NCI-H146 (cell line): ENCODE measurements at regions not wholly inside any gene's neighbourhood (a gene's known extent, or its start where the extent isn't known, plus 50 kb on each side); places are given as distances from the start of the nearest gene placed in this dataset.
"Not testable (repeated sequence)": the region's sequence is repeated elsewhere in the genome, so short reads cannot be mapped to it uniquely, and the experiment has no call there.

Experiments
- DNase-seq: peaks from one replicate; lab custom pipeline; 2025; lab: John Stamatoyannopoulos, UW

DNA sequence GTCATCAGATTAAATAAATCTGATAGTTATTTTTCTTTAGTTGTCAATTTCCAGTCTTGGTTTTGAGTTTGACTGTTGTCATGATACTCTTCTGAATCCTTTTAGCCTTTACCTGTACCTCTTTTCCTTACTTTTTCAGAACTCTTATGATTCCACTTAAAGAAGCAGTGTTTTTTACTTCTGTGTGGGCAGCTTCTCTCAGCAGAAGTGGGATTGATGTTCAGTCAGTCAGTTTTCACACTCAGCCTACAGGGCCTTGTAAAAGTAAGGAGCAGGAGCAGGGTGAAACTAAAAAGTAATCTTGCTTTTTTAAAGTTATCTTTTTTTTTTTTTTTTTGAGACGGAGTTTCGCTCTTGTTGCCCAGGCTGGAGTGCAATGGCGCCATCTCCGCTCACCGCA lies 75.1 kb downstream of the HAUS1 start:
- no peak for DNase-seq

- DNase-seq = no peak
These were observed 78.6 kb downstream of the HAUS1 start for GRCh38 chr18:46182633-46183358.

DNA sequence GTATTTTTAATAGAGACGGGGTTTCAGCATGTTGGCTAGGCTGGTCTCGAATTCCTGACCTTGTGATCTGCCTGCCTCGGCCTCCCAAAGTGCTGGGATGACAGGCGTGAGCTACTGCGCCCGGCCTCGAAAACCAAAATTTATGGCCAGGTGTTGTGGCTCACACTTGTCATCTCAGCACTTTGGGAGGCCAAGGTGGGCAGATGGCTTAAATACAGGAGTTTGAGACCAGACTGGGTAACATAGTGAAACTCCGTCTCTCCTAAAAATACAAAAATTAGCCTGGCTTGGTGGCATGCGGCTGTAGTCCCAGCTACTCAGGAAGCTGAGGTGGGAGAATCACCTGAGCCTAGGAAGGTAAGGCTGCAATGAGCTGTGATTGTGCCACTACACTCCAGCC lies 80.1 kb downstream of the HAUS1 start:
- not testable (repeated sequence) for DNase-seq

- no peak for DNase-seq
These were observed 80.5 kb downstream of the HAUS1 start for GRCh38 chr18:46184727-46185126.

GRCh38 chr18:46190667-46191066 lies 86.5 kb downstream of the HAUS1 start:
- no peak for DNase-seq

- no peak for DNase-seq
These were observed 92.5 kb downstream of the HAUS1 start for GRCh38 chr18:46196627-46197243.

DNA sequence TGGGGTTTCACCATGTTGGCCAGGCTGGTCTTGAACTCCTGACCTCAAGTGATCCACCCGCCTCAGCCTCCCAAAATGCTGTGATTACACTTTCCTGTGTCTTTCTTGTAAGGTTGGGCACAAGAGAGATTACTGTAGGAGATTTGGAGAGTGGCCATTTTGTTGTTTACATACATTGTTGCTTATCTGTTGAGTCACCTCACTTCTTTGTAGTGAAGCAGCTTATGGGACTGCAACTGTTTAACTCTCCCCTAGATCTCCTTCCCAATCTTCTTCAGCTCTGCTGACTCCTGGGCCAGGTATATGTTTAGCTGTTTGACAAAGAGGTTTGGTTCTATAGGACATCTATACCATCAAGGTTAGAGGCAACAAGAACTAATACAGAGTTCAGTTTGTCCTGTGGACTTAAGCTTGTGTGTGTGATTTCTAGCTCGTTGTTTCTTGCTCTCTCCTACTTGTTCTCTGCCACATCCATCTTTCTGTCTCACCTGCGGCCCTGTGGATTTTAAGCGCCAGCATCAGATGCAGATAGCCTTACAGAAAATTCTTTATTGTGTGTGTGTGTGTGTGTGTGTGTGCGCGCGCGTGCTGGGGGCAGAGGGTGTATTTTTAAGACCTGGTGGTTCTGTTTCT lies 95.4 kb downstream of the HAUS1 start:
- DNase-seq = no peak

DNA sequence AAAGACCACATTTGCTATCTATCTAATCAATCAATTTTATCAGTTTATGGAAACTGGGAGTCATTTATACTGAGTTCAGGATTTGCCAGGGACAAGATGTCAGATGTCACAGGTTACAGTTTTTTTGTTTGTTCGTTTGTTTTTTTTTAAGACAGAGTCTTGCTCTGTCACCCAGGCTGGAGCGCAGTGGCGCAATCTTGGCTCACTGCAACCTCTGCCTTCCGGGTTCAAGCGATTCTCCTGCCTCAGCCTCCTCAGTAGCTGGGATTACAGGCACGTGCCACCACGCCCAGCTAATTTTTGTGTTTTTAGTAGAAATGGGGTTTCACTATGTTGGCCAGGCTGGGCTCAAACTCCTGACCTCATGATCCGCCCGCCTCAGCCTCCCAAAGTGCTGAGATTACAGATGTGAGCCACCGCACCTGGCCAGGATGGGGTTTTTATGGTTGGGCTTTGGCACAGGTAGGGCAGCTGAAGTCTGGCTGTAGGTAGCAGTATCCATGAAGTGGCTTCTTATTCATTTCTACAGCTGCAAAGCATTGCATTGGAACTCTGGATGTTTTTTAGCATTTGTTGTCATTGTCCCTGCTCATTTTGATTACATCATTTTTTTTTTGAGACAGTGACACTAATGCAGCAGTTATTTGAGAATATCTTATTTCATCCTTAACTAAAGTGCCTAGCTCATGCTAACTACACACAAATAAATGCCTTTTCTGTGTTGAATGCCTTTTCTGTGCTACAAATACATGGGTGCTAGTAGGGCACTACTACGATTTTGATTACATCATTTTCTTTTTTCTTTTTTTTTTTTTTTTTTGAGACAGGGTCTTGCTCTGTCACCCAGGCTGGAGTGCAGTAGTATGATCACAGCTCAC lies 96.2 kb downstream of the HAUS1 start:
- not testable (repeated sequence) for DNase-seq

DNA sequence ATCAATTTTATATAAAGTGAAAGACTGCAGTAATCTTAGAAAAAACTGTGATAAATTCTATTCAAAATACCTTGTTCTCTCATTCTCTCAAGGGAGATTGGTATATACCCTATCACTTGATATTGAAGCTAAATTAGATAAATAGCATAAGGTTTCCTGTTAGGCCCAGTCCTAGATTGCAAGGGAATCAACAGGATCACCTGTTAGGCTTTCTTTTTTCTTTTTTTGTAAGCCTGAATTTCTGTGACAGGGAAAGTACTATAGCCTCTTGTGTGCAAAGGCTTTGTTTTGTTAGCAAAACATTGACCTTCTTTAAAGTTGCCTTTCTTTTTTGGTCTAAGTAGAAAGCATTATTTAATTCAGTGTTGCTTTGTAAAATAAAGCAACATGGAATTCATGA lies 100.0 kb downstream of the HAUS1 start:
- no peak for DNase-seq

DNA sequence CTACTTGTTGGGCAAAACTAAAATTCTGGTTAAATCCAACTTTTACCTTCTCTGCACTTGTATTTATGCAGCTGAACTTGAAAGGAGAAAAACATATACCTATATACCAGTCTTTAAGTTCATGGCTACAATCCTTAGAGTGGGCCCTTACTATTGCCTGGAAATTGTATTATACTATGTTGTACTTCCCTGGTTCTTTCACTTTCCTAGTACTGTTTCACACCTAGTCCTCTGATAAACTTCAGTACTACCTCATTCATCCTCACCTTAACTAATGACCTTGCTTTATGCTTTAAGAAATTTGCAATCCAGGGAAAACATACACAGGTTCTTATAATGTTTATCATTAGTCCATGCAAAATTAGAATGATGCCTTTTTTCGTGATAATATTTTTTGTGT lies 103.8 kb downstream of the HAUS1 start:
- no peak for DNase-seq

GRCh38 chr18:46209161-46209560 lies 105.0 kb downstream of the HAUS1 start:
- no peak for DNase-seq

- DNase-seq = no peak
These were observed 107.6 kb downstream of the HAUS1 start for GRCh38 chr18:46211816-46212215.

DNA sequence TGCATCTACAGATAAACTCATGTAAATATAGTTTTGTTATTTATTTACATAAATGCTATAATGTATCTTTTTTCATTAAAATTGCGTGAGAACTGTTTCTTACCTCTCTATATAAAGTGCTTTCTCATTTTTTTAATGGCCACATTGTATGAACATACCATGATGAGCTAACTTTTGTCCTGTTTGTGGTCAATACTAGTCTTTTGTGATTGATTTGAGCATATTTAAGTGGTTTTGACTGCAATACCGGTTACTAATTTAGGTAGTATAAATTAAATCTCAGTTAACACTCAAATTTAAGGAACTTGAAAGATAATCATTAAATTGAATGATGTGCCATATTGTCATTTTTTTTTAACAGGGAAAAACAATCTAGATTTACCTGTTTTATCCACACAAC lies 108.2 kb downstream of the HAUS1 start:
- DNase-seq = no peak

- no peak for DNase-seq
These were observed 109.1 kb downstream of the HAUS1 start for GRCh38 chr18:46213295-46213694.

DNA sequence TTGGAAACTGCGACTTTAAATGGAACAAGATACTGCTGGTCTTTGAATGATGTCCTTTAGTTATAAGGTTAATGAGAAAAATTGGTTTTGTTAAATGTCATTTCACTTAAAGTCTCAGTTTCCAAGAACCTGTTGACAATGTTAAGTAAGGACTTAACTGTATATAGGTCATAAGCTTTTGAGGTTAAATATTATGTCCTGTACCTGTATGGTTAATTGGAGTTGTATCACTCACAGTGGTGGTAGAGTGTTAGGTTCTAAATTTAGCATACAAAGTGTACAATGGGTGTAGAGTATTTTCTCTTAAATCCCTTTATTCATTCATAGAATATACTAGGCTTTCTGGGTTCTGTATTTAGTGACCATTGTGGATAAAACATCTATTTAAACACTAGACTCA lies 110.2 kb downstream of the HAUS1 start:
- no peak for DNase-seq

- no peak for DNase-seq
These were observed 111.9 kb downstream of the HAUS1 start for GRCh38 chr18:46215902-46216723.

GRCh38 chr18:46220116-46220515 lies 115.9 kb downstream of the HAUS1 start:
- no peak for DNase-seq

- no peak for DNase-seq
These were observed 117.9 kb downstream of the HAUS1 start for GRCh38 chr18:46222093-46222492.

- DNase-seq = no peak
These were observed 118.7 kb downstream of the HAUS1 start for GRCh38 chr18:46222710-46223360.

DNA sequence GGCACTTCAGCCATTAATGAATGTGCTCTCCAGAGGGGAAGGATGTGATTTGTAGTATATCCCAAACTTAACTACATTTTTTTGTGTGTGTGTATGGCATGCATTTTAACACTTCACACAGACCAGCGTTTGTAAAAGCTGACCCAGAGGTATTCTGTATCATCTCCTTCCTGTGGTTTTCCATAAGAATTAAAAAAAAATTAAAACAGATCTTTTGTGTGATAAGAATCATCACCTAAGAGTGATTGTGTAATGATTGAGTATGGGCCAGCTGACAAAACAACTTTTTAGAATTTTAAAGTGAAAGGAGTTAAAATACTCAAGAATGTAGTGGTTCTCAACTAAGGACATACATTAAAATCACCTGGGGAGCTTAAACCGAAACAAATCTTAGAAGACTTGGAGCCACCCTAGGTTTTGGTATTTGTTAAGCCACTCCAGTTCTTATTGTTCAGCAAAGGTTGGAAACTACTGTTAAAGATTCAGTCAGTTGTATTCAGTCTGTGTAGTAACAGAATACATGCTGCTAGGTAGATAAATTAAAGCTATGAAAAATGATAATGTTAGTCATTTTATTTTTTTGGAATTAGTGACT lies 120.1 kb downstream of the HAUS1 start:
- no peak for DNase-seq

DNA sequence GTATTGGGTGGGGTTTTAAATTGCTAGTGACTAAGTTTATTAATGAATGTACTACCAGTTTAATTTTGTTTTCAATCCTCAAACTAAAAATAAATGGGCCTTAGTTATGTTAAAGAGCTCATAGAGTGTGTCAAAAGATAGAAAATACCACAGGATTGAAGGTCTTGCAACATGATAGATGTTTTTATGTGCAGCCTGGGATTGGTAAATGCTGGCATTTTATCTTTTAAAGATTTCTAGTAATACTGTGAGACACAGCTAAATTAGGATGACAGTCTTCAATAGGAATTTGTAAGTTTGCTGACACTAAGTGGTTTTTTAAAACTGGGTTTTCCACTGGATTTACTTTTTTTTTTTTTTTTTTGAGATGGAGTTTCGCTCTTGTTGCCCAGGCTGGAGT lies 122.3 kb downstream of the HAUS1 start:
- no peak for DNase-seq
